ENCODE measurements at regions not wholly inside any gene's neighbourhood (a gene's known extent, or its start where the extent isn't known, plus 50 kb on each side); places are given as distances from the start of the nearest gene placed in this dataset.

- no peak overlapping the region for H2AFZ ChIP-seq (ENCODE audit: control insufficient read depth, low read length)
- H3K4me3 ChIP-seq (ENCODE audit: control insufficient read depth in 2 of 3, extremely low read depth in 1 of 3, insufficient read depth in 2 of 3, low read depth in 1 of 3, low read length in 3 of 3) = no peak overlapping the region
- dilution Hi-C loops (cut with MboI; ENCODE audit: extremely low pct_ligation_motif_present, low sequenced_read_pairs) = no loop called here
- no peaks in the 10 kb centered on the region for H3K4me1 ChIP-seq (ENCODE audit: control insufficient read depth, extremely low read depth, insufficient read depth, low read length)
- no peaks in the 10 kb centered on the region for H3K9me3 ChIP-seq (ENCODE audit: control insufficient read depth, low read depth, low read length)
- H3K27me3 ChIP-seq (ENCODE audit: control insufficient read depth, extremely low read depth, insufficient read depth, low read length) = no peaks in the 10 kb centered on the region
- TF ChIP-seq CTCF (optimal IDR thresholded peaks at IDR 0.05 in 1 of 3, IDR thresholded peaks at IDR 0.05 in 1 of 3, conservative IDR thresholded peaks at IDR 0.05 in 1 of 3; ENCODE audit: extremely low read depth in 1 of 3, insufficient read depth in 2 of 3, low read length in 3 of 3) (no peak), EZH2 (IDR thresholded peaks at IDR 0.05; ENCODE audit: low read length) (no peak)
- no peak overlapping the region for H3K9ac ChIP-seq (ENCODE audit: control insufficient read depth, extremely low read depth, insufficient read depth, low read length)
- DNase-seq (ENCODE audit: low read depth, low spot score) (peak; percentile 1), FAIRE-seq (no peak)
- H3K4me2 ChIP-seq (ENCODE audit: control insufficient read depth, extremely low read depth, insufficient read depth, low read depth, low read length) = no peak overlapping the region
- no peaks in the 10 kb centered on the region for H3K36me3 ChIP-seq (ENCODE audit: control insufficient read depth in 2 of 2, extremely low read depth in 1 of 2, insufficient read depth in 2 of 2, low read length in 2 of 2)
- no peaks in the 10 kb centered on the region for H3K79me2 ChIP-seq (ENCODE audit: control insufficient read depth, insufficient read depth, low read length)
- no peak overlapping the region for H3K27ac ChIP-seq (ENCODE audit: control insufficient read depth, insufficient read depth, low read length)
- no peaks in the 10 kb centered on the region for H4K20me1 ChIP-seq (ENCODE audit: control insufficient read depth, extremely low read depth, insufficient read depth, low read length)
- no peaks in the 10 kb centered on the region for H3K9me1 ChIP-seq (ENCODE audit: control insufficient read depth, extremely low read depth, insufficient read depth, low read length)
Measured at GRCh38 chr12:84599539-84599938, 313.1 kb downstream of the SLC6A15 start.

- Histone ChIP-seq H4K20me1 (ENCODE audit: control insufficient read depth, extremely low read depth, insufficient read depth, low read length) (no peaks in the 10 kb centered on the region), H3K4me2 (ENCODE audit: control insufficient read depth, extremely low read depth, insufficient read depth, low read depth, low read length) (no peak overlapping the region), H3K36me3 (ENCODE audit: control insufficient read depth in 2 of 2, extremely low read depth in 1 of 2, insufficient read depth in 2 of 2, low read length in 2 of 2) (no peaks in the 10 kb centered on the region), H3K4me3 (ENCODE audit: control insufficient read depth in 2 of 3, extremely low read depth in 1 of 3, insufficient read depth in 2 of 3, low read depth in 1 of 3, low read length in 3 of 3) (no peak overlapping the region), H3K9me1 (ENCODE audit: control insufficient read depth, extremely low read depth, insufficient read depth, low read length) (no peaks in the 10 kb centered on the region), H3K4me1 (ENCODE audit: control insufficient read depth, extremely low read depth, insufficient read depth, low read length) (no peaks in the 10 kb centered on the region), H2AFZ (ENCODE audit: control insufficient read depth, low read length) (no peak overlapping the region), H3K9ac (ENCODE audit: control insufficient read depth, extremely low read depth, insufficient read depth, low read length) (no peak overlapping the region), H3K9me3 (ENCODE audit: control insufficient read depth, low read depth, low read length) (no peaks in the 10 kb centered on the region), H3K27ac (ENCODE audit: control insufficient read depth, insufficient read depth, low read length) (no peak overlapping the region), H3K79me2 (ENCODE audit: control insufficient read depth, insufficient read depth, low read length) (no peaks in the 10 kb centered on the region), H3K27me3 (ENCODE audit: control insufficient read depth, extremely low read depth, insufficient read depth, low read length) (no peaks in the 10 kb centered on the region)
- dilution Hi-C loops (cut with MboI; ENCODE audit: extremely low pct_ligation_motif_present, low sequenced_read_pairs) = no loop called here
- no peak for FAIRE-seq
- DNase-seq (ENCODE audit: low read depth, low spot score) = no peak
- TF ChIP-seq CTCF (optimal IDR thresholded peaks at IDR 0.05 in 1 of 3, IDR thresholded peaks at IDR 0.05 in 1 of 3, conservative IDR thresholded peaks at IDR 0.05 in 1 of 3; ENCODE audit: extremely low read depth in 1 of 3, insufficient read depth in 2 of 3, low read length in 3 of 3) = no peak
Measured at GRCh38 chr12:84596266-84596665, 316.3 kb downstream of the SLC6A15 start.

Data from keratinocyte (primary cell).